ENCODE measurements at regions not wholly inside any gene's neighbourhood (a gene's known extent, or its start where the extent isn't known, plus 50 kb on each side); places are given as distances from the start of the nearest gene placed in this dataset.
"Not testable (repeated sequence)": the region's sequence is repeated elsewhere in the genome, so short reads cannot be mapped to it uniquely, and the experiment has no call there.

GRCh38 chr1:104264521-104264920 is 514.8 kb downstream of the AMY1C start:
- H3K9me3 ChIP-seq: no peaks in the 10 kb centered on the region
- intact Hi-C loops (cut with DNase I): no loop called here

DNA sequence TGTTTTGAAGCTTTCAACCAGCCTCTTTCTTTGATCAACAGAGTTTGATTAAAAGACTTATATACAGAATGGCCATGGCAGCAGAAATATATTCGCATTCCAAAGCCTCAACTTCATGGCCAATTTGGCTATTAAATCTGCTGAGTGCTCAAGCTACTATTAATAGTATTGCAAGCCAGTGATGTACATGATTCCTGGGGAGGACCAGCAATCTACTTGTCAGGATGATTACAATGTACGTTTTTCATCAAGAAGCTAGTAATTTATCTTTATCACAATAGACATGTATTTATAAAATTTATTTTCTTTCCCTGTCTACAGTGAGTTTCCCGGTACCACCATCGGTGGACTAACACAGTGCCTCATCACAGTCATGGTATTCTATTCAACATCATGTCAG is 515.5 kb downstream of the AMY1C start:
- TF ChIP-seq POLR2A (IDR thresholded peaks at IDR 0.05) (no peak), POLR2AphosphoS5 (IDR thresholded peaks at IDR 0.05; ENCODE audit: insufficient read depth in 1 of 2, low read depth in 1 of 2) (no peak)
- TF ChIP-seq, protein P1, sequence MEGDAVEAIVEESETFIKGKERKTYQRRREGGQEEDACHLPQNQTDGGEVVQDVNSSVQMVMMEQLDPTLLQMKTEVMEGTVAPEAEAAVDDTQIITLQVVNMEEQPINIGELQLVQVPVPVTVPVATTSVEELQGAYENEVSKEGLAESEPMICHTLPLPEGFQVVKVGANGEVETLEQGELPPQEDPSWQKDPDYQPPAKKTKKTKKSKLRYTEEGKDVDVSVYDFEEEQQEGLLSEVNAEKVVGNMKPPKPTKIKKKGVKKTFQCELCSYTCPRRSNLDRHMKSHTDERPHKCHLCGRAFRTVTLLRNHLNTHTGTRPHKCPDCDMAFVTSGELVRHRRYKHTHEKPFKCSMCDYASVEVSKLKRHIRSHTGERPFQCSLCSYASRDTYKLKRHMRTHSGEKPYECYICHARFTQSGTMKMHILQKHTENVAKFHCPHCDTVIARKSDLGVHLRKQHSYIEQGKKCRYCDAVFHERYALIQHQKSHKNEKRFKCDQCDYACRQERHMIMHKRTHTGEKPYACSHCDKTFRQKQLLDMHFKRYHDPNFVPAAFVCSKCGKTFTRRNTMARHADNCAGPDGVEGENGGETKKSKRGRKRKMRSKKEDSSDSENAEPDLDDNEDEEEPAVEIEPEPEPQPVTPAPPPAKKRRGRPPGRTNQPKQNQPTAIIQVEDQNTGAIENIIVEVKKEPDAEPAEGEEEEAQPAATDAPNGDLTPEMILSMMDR (IDR thresholded peaks at IDR 0.05): no peak
- no peak overlapping the region for H3K4me3 ChIP-seq
- H3K27ac ChIP-seq: no peak overlapping the region
- DNase-seq (ENCODE audit: extremely low spot score in 2 of 2): no peak
- no peaks in the 10 kb centered on the region for H3K4me1 ChIP-seq
- no peaks in the 10 kb centered on the region for H3K36me3 ChIP-seq
- intact Hi-C loops (cut with DNase I): no loop called here
- H3K9me3 ChIP-seq: no peaks in the 10 kb centered on the region
- H3K27me3 ChIP-seq: no peaks in the 10 kb centered on the region

More at GRCh38 chr1:104264521-104264920, 514.8 kb downstream of the AMY1C start:
- TF ChIP-seq POLR2AphosphoS5 (IDR thresholded peaks at IDR 0.05; ENCODE audit: insufficient read depth in 1 of 2, low read depth in 1 of 2) (no peak), POLR2A (IDR thresholded peaks at IDR 0.05) (no peak)
- TF ChIP-seq, protein P1 (IDR thresholded peaks at IDR 0.05): no peak
- no peak for DNase-seq (ENCODE audit: extremely low spot score in 2 of 2)
- Histone ChIP-seq H3K4me3 (no peak overlapping the region), H3K36me3 (no peaks in the 10 kb centered on the region), H3K27me3 (no peaks in the 10 kb centered on the region), H3K4me1 (no peaks in the 10 kb centered on the region), H3K27ac (no peak overlapping the region)

- DNase-seq (ENCODE audit: extremely low spot score in 2 of 2): no peak
- intact Hi-C loops (cut with DNase I): no loop called here
- Histone ChIP-seq H3K9me3 (no peaks in the 10 kb centered on the region), H3K4me3 (no peak overlapping the region), H3K36me3 (no peaks in the 10 kb centered on the region), H3K27me3 (no peaks in the 10 kb centered on the region), H3K4me1 (no peaks in the 10 kb centered on the region), H3K27ac (no peak overlapping the region)
- TF ChIP-seq POLR2AphosphoS5 (IDR thresholded peaks at IDR 0.05; ENCODE audit: insufficient read depth in 1 of 2, low read depth in 1 of 2) (no peak), POLR2A (IDR thresholded peaks at IDR 0.05) (no peak)
- TF ChIP-seq, protein P1 (IDR thresholded peaks at IDR 0.05): no peak
These were observed 516.9 kb downstream of the AMY1C start for GRCh38 chr1:104266612-104267011.

- H3K4me1 ChIP-seq; DNase-seq (ENCODE audit: extremely low spot score in 2 of 2); H3K9me3 ChIP-seq; H3K27ac ChIP-seq; H3K27me3 ChIP-seq; intact Hi-C loops (cut with DNase I); H3K4me3 ChIP-seq; H3K36me3 ChIP-seq: not testable (repeated sequence)
These were observed 538.6 kb downstream of the AMY1C start for GRCh38 chr1:104288322-104288721.

DNA sequence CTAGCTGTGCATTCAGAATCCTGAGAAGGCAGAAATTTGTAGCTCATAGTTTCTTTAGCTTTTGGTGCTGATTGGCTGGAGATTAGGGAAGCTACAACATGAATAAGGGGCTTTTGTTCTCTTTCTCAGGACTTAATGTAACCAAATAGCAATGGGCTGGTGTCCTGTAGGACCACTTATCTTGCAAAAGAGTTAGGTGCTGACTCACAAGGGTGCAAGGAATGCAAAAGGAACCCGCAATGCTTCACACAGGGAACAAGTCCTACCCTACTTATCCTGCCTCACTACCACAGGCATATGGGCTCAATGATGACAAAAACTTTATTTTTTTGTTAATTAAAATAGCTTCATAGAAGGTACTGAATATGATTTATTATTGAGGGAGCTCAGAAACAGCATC is 541.5 kb downstream of the AMY1C start:
- Histone ChIP-seq H3K4me3 (no peak overlapping the region), H3K36me3 (no peaks in the 10 kb centered on the region), H3K27ac (no peak overlapping the region), H3K4me1 (no peaks in the 10 kb centered on the region), H3K9me3 (no peaks in the 10 kb centered on the region), H3K27me3 (no peaks in the 10 kb centered on the region)
- intact Hi-C loops (cut with DNase I): no loop called here
- no peak for DNase-seq (ENCODE audit: extremely low spot score in 2 of 2)
- no peak for TF ChIP-seq POLR2A (IDR thresholded peaks at IDR 0.05)
- TF ChIP-seq POLR2AphosphoS5 (IDR thresholded peaks at IDR 0.05; ENCODE audit: insufficient read depth in 1 of 2, low read depth in 1 of 2): no peak
- TF ChIP-seq, protein P1 (IDR thresholded peaks at IDR 0.05): no peak

- no peaks in the 10 kb centered on the region for H3K36me3 ChIP-seq
- TF ChIP-seq POLR2AphosphoS5 (IDR thresholded peaks at IDR 0.05; ENCODE audit: insufficient read depth in 1 of 2, low read depth in 1 of 2) (no peak), POLR2A (IDR thresholded peaks at IDR 0.05) (no peak)
- TF ChIP-seq, protein P1 (IDR thresholded peaks at IDR 0.05): no peak
- no peaks in the 10 kb centered on the region for H3K27me3 ChIP-seq
These were observed 544.6 kb downstream of the AMY1C start for GRCh38 chr1:104294259-104294658.

More at GRCh38 chr1:104294259-104294658, 544.6 kb downstream of the AMY1C start:
- no peak for DNase-seq (ENCODE audit: extremely low spot score in 2 of 2)
- H3K4me1 ChIP-seq: no peaks in the 10 kb centered on the region
- H3K4me3 ChIP-seq: no peak overlapping the region
- intact Hi-C loops (cut with DNase I): no loop called here
- H3K27ac ChIP-seq: no peak overlapping the region
- H3K9me3 ChIP-seq: no peaks in the 10 kb centered on the region
